ENCODE measurements at regions not wholly inside any gene's neighbourhood (a gene's known extent, or its start where the extent isn't known, plus 50 kb on each side); places are given as distances from the start of the nearest gene placed in this dataset.
A peak's percentile ranks its signal among the peaks of the same experiment; 100 is the strongest.

GRCh38 chr7:33706186-33706585 lies 199.2 kb upstream of the BMPER start:
- ATAC-seq (replicated peaks; ENCODE audit: extremely low read depth, poor library complexity, severe bottlenecking), result no peak
- no peak for DNase-seq (ENCODE audit: low spot score in 2 of 2)
- Mint-ChIP-seq H3K36me3 (ENCODE audit: insufficient read depth) (peaks cover 3% of the 10 kb centered on the region), H3K9me3 (peaks cover 13% of the 10 kb centered on the region), H3K4me1 (peaks cover 31% of the 10 kb centered on the region), H3K27ac (ENCODE audit: low read depth) (no peak overlapping the region), H3K27me3 (no peaks in the 10 kb centered on the region), H3K4me3 (no peak overlapping the region)

- DNase-seq (ENCODE audit: low spot score in 2 of 2), result no peak
- no peak for ATAC-seq (replicated peaks; ENCODE audit: extremely low read depth, poor library complexity, severe bottlenecking)
- Mint-ChIP-seq H3K4me3 (no peak overlapping the region), H3K27ac (ENCODE audit: low read depth) (no peak overlapping the region), H3K9me3 (peaks cover 13% of the 10 kb centered on the region), H3K36me3 (ENCODE audit: insufficient read depth) (peaks cover 5% of the 10 kb centered on the region), H3K27me3 (no peaks in the 10 kb centered on the region), H3K4me1 (peaks cover 36% of the 10 kb centered on the region)
Measured at GRCh38 chr7:33706771-33707200, 198.6 kb upstream of the BMPER start.

DNA sequence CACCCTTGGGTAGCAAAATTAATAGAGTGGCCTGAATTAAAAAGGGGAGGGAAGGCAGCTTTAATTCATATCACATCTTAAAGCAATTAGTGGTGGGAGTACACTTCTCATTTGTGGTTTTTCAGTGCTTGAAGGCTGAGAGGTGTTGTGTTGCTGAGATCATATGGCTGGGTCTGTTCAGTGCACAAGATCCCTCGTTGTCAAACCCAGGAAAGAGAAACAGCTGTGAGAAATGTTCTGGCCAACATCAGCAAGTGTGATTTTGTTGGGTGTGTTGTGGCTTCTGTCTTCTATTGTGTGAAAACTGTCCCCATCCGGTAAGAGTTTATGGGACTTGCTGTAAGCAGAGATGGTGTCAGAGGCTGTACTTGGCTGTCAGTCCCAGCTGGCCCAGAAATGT lies 197.9 kb upstream of the BMPER start:
- peaks cover 9% of the 10 kb centered on the region for H3K9me3 Mint-ChIP-seq
- no peak overlapping the region for H3K27ac Mint-ChIP-seq (ENCODE audit: low read depth)
- peaks cover 5% of the 10 kb centered on the region for H3K36me3 Mint-ChIP-seq (ENCODE audit: insufficient read depth)
- ATAC-seq (replicated peaks; ENCODE audit: extremely low read depth, poor library complexity, severe bottlenecking) (peak; percentile 88), DNase-seq (ENCODE audit: low spot score in 2 of 2) (peak in 1 of 2 donors; percentile 43)
- no peak overlapping the region for H3K4me3 Mint-ChIP-seq
- H3K27me3 Mint-ChIP-seq, result no peaks in the 10 kb centered on the region
- peaks cover 30% of the 10 kb centered on the region for H3K4me1 Mint-ChIP-seq

- no peaks in the 10 kb centered on the region for H3K27me3 Mint-ChIP-seq
- H3K4me3 Mint-ChIP-seq, result no peak overlapping the region
- no peak for DNase-seq (ENCODE audit: low spot score in 2 of 2)
- ATAC-seq (replicated peaks; ENCODE audit: extremely low read depth, poor library complexity, severe bottlenecking), result no peak
- H3K36me3 Mint-ChIP-seq (ENCODE audit: insufficient read depth), result peaks cover 2% of the 10 kb centered on the region
- no peak overlapping the region for H3K27ac Mint-ChIP-seq (ENCODE audit: low read depth)
- H3K9me3 Mint-ChIP-seq, result no peaks in the 10 kb centered on the region
- peaks cover 12% of the 10 kb centered on the region for H3K4me1 Mint-ChIP-seq
Measured at GRCh38 chr7:33710608-33711007, 194.7 kb upstream of the BMPER start.

DNA sequence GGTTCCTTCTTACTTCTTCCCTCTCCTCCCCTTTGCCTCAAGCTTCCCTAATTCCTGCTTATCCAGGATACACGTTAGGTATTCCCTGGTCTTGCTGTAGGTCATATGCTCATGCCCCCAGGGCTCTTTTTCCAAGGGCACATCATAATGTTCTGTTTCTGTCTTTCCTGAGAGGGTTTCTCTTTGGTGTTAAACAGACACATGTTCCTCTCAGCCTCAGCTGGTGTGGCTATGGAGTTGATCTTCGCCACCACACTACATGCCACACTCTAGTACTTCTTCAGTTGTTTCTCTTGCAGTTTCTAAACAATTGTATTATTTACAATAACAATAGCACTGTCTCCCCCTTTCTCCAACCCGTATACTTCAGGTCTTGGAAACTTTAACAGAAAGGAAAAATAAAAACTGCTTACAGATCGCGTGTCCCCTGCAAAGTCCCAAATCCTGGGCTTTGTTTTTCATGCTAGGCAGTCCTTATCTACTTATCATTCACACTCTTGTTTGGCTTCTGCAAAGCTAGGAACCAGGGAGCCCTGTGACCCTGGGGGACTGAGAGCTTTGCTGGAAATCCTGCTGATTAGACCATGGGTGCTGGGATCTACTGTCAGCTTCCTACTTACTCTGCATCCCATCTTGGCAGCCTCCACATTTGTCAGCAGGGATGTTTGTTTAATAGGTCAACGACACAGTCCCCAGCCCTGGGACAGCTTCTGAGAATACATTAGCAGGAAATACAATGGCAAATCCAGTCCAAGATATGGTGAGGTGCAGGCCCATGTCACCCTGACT lies 193.9 kb upstream of the BMPER start:
- no peak for DNase-seq (ENCODE audit: low spot score in 2 of 2)
- no peak for ATAC-seq (replicated peaks; ENCODE audit: extremely low read depth, poor library complexity, severe bottlenecking)
- Mint-ChIP-seq H3K27ac (ENCODE audit: low read depth) (no peak overlapping the region), H3K9me3 (no peaks in the 10 kb centered on the region), H3K4me3 (no peak overlapping the region), H3K36me3 (ENCODE audit: insufficient read depth) (peaks cover 2% of the 10 kb centered on the region), H3K4me1 (peaks cover 10% of the 10 kb centered on the region), H3K27me3 (no peaks in the 10 kb centered on the region)

DNA sequence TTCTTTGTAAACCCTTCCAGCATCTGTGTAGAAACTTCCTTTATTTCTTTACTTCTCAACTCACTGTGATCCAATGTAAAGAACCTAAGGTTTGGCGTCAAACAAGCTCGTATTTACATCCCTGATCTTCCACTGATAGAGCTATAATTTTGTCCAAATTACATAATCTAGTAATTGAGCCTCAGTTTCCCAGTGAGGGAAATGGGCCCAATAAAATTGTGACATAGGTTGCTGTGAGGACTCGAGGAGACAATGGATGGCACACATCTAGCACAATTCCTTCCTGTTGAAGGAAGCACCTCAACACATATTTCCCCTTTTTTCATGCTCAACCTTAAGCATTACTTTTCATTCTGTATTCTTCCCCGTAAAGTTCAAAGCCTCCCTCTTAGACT lies 193.3 kb upstream of the BMPER start:
- H3K36me3 Mint-ChIP-seq (ENCODE audit: insufficient read depth), result peaks cover 2% of the 10 kb centered on the region
- no peaks in the 10 kb centered on the region for H3K27me3 Mint-ChIP-seq
- H3K4me1 Mint-ChIP-seq, result peaks cover 14% of the 10 kb centered on the region
- H3K4me3 Mint-ChIP-seq, result no peak overlapping the region
- no peak for ATAC-seq (replicated peaks; ENCODE audit: extremely low read depth, poor library complexity, severe bottlenecking)
- DNase-seq (ENCODE audit: low spot score in 2 of 2), result no peak
- H3K27ac Mint-ChIP-seq (ENCODE audit: low read depth), result no peak overlapping the region
- H3K9me3 Mint-ChIP-seq, result no peaks in the 10 kb centered on the region

GRCh38 chr7:33714208-33714607 lies 191.1 kb upstream of the BMPER start:
- Mint-ChIP-seq H3K27ac (ENCODE audit: low read depth) (no peak overlapping the region), H3K4me3 (no peak overlapping the region), H3K4me1 (peaks cover 14% of the 10 kb centered on the region)

DNA sequence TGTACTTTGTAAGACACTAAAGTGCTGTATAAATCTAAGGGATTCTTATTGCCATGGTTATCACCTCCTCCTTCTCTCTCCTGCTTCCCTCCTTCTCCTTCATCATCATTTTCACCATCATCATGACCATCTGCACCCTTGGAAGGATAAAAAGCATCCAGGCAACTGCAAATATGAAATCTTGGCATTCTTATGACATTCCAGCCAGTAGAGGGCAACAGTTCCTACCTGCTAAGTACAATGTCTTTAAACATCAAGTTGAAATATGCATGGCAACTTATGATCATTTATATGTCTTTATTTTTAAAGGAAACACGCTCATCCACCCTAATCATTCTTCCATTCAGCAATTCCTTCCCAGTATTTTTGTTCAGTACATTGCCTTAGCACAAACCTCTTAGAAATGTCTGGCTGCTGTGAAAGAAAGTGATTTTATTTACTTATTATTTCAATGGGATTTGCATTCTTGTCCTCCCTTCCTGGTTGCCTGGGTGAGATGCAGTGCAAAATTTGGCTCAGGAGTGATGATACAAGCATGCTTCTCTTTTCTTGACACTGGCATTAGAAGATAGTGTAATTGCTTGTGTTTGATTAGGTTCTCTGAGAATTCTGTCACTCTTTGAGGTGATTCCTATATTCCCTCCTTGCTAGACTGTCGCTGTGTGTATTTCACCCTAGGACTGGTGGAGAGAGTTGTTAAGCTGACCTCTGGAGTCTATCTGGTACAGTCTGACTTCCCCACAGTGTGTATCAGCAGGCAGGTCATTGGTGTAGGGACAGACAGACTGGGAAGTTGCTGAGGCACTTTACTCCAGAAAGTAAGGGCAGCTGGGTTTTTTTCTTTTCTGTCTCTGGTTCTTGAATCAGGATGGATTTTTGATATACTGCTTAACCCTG lies 188.5 kb upstream of the BMPER start:
- Mint-ChIP-seq H3K36me3 (ENCODE audit: insufficient read depth) (no peaks in the 10 kb centered on the region), H3K27me3 (no peaks in the 10 kb centered on the region), H3K9me3 (no peaks in the 10 kb centered on the region), H3K27ac (ENCODE audit: low read depth) (no peak overlapping the region), H3K4me3 (no peak overlapping the region), H3K4me1 (peaks cover 6% of the 10 kb centered on the region)
- DNase-seq (ENCODE audit: low spot score in 2 of 2) (no peak), ATAC-seq (replicated peaks; ENCODE audit: extremely low read depth, poor library complexity, severe bottlenecking) (no peak)

More at GRCh38 chr7:33714208-33714607, 191.1 kb upstream of the BMPER start:
- H3K27me3 Mint-ChIP-seq, result no peaks in the 10 kb centered on the region
- DNase-seq (ENCODE audit: low spot score in 2 of 2), result no peak
- no peak for ATAC-seq (replicated peaks; ENCODE audit: extremely low read depth, poor library complexity, severe bottlenecking)
- H3K36me3 Mint-ChIP-seq (ENCODE audit: insufficient read depth), result peaks cover 2% of the 10 kb centered on the region
- no peaks in the 10 kb centered on the region for H3K9me3 Mint-ChIP-seq

DNA sequence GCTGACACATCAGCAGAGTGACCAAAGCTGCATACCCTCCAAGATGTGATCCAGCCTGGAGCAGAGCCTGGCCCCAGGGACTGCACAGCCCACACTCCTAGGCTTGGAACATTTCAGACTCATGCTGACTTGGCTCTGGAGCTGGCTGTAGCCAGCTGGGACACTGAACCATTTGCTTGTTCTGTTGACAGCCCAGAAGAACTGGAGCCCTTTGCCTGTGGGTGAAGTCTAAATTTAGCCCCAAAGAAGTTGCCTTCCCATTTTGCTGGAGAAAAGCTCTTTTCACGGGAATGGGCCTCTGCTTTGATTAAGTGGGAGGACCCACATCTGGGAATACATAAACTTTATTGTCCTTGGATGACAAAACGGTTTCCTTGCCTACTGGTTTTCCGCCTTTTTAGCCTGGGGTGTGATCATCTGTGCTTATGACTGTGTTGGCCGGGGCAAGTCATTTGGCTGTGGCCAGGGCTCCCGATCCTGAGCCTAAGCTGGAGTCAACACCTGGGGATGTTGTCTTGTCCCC lies 186.2 kb upstream of the BMPER start:
- no peak for ATAC-seq (replicated peaks; ENCODE audit: extremely low read depth, poor library complexity, severe bottlenecking)
- DNase-seq (ENCODE audit: low spot score in 2 of 2), result no peak
- H3K4me3 Mint-ChIP-seq, result no peak overlapping the region
- no peaks in the 10 kb centered on the region for H3K9me3 Mint-ChIP-seq
- H3K36me3 Mint-ChIP-seq (ENCODE audit: insufficient read depth), result no peaks in the 10 kb centered on the region
- H3K4me1 Mint-ChIP-seq, result peaks cover 6% of the 10 kb centered on the region
- H3K27me3 Mint-ChIP-seq, result no peaks in the 10 kb centered on the region
- H3K27ac Mint-ChIP-seq (ENCODE audit: low read depth), result no peak overlapping the region

DNA sequence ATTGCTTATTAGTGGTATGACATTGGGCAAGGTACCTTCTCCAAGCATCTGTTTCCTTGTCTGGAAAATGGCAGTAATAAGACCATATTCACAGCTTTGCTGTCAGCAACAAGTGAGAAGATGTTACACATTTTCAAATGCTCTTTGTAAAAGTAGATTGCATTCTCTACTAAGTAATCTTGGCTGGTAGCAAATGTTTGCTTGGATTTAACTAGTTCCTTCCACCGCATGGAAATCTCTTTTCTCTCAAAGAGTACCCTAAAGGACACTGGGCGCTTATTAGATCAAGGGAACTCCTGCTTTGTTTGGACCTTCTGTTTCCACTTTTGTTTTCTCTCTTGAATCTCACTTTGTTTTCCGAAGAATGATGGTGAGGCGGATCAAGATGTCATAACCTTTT lies 185.2 kb upstream of the BMPER start:
- H3K36me3 Mint-ChIP-seq (ENCODE audit: insufficient read depth), result no peaks in the 10 kb centered on the region
- peaks cover 6% of the 10 kb centered on the region for H3K4me1 Mint-ChIP-seq
- H3K27me3 Mint-ChIP-seq, result no peaks in the 10 kb centered on the region
- no peak overlapping the region for H3K4me3 Mint-ChIP-seq
- H3K27ac Mint-ChIP-seq (ENCODE audit: low read depth), result no peak overlapping the region
- DNase-seq (ENCODE audit: low spot score in 2 of 2) (no peak), ATAC-seq (replicated peaks; ENCODE audit: extremely low read depth, poor library complexity, severe bottlenecking) (no peak)
- H3K9me3 Mint-ChIP-seq, result no peaks in the 10 kb centered on the region

- DNase-seq (ENCODE audit: low spot score in 2 of 2), result no peak
- ATAC-seq (replicated peaks; ENCODE audit: extremely low read depth, poor library complexity, severe bottlenecking), result no peak
- no peaks in the 10 kb centered on the region for H3K9me3 Mint-ChIP-seq
- peaks cover 6% of the 10 kb centered on the region for H3K4me1 Mint-ChIP-seq
- no peak overlapping the region for H3K27ac Mint-ChIP-seq (ENCODE audit: low read depth)
- no peaks in the 10 kb centered on the region for H3K27me3 Mint-ChIP-seq
- H3K4me3 Mint-ChIP-seq, result no peak overlapping the region
- H3K36me3 Mint-ChIP-seq (ENCODE audit: insufficient read depth), result no peaks in the 10 kb centered on the region
Measured at GRCh38 chr7:33720870-33721269, 184.5 kb upstream of the BMPER start.

- DNase-seq (ENCODE audit: low spot score in 2 of 2), result no peak
- no peak for ATAC-seq (replicated peaks; ENCODE audit: extremely low read depth, poor library complexity, severe bottlenecking)
- Mint-ChIP-seq H3K4me1 (no peaks in the 10 kb centered on the region), H3K4me3 (no peak overlapping the region), H3K36me3 (ENCODE audit: insufficient read depth) (no peaks in the 10 kb centered on the region), H3K27ac (ENCODE audit: low read depth) (no peak overlapping the region), H3K9me3 (no peaks in the 10 kb centered on the region), H3K27me3 (no peaks in the 10 kb centered on the region)
Measured at GRCh38 chr7:33721895-33722294, 183.4 kb upstream of the BMPER start.

Data from central memory CD8-positive, alpha-beta T cell (primary cell).